Activated naive CD8-positive, alpha-beta T cell treated with anti-CD3 and anti-CD28 coated beads, Interleukin-2, amount 10 ng/mL, durations not matched to agents 7 days and 5 days (primary cell): ENCODE measurements at regions not wholly inside any gene's neighbourhood (a gene's known extent, or its start where the extent isn't known, plus 50 kb on each side); places are given as distances from the start of the nearest gene placed in this dataset.

Experiments used
- ATAC-seq: fragments of 150-1000 bp; cut with Tn5 transposase; one replicate; pipeline ENCODE4 v1.10.0; 2021; ENCODE audit warnings: low read depth, moderate library complexity
- POLR2A ChIA-PET: fragments of 350-600 bp; sonication (Branson Sonifier 250); formaldehyde crosslinking; loops from one replicate; lab custom pipeline; 2021; ENCODE audit warnings: antibody characterized with exemption; lab: Charles Lee
- DNase-seq: peaks from one replicate; pipeline ENCODE4 v3.0.0; 2021
- H3K27ac Mint-ChIP-seq: one replicate; pipeline ENCODE4 v1.8.0; 2022; ENCODE audit warnings: mild to moderate bottlenecking, mixed read lengths
- H3K27me3 Mint-ChIP-seq: one replicate; pipeline ENCODE4 v1.8.0; 2022; ENCODE audit warnings: mild to moderate bottlenecking, moderate library complexity, mixed read lengths
- H3K36me3 Mint-ChIP-seq: one replicate; pipeline ENCODE4 v1.8.0; 2021; ENCODE audit warnings: mild to moderate bottlenecking, mixed read lengths
- H3K4me1 Mint-ChIP-seq: one replicate; pipeline ENCODE4 v1.8.0; 2021; ENCODE audit warnings: mixed read lengths
- H3K4me3 Mint-ChIP-seq: one replicate; pipeline ENCODE4 v1.8.0; 2022; ENCODE audit warnings: mild to moderate bottlenecking, moderate library complexity, mixed read lengths
- H3K9me3 Mint-ChIP-seq: one replicate; pipeline ENCODE4 v1.8.0; 2021; ENCODE audit warnings: mixed read lengths

DNA sequence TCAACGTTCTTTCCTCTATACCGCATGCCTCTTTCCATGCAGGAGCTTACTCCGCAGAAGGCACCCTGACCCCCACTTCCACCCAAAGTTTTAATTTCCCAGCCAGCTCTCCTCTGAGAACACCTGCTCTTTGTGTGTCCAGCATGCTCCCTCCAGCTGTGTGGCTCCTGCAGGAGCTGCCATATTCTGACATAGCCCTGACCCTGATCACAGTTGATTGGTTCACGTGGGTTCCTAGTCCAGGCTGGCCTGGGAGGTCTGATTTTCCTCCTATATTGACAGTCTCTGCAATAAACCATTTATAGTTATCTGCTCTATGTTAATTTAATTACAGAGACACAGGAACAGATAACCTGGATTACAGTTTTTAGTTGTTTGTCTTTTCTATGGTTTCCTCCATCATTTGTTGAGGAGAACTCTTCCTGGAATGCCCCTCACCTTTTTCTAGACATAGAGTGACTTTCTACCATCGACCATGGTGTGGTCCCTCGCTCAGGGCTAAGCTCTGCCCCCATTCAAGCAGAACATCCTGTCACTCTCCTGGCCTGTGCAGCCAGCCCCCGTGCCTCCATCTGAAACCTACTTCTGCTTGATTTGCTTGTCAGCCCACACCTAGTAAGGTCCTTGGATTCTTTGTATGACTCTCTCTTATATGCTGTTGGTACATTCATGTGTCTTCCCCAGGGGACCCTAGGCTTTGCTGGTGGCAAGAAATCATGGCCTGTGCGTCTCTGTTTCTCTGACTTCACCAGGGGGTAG is 231.5 kb downstream of the LPIN1 start:
- Mint-ChIP-seq H3K36me3 (peaks cover 4% of the 10 kb centered on the region), H3K27ac (no peak overlapping the region), H3K4me3 (no peak overlapping the region), H3K27me3 (peaks cover under 1% of the 10 kb centered on the region), H3K4me1 (no peaks in the 10 kb centered on the region), H3K9me3 (peaks cover 28% of the 10 kb centered on the region)
- ATAC-seq (no peak), DNase-seq (no peak)
- POLR2A ChIA-PET: no interaction called here

DNA sequence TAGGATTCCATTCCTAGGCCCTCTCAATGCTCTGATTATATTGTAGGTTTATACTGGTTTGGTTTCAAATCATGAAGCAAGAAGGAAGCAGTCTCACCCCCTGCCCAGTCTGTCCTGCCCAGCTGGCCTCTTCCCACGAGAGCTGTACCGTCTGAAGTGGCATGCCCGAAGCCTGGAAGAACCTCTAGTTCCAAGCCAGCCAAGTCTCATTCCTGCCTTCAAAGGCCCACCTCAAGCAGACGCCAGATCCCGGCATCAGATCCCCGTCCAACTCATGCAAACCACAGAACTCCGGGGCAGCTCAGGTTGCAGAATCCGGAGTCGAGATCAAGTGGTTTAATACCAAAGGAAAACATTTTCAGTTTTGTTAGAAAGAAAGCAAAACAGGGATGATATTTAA is 234.4 kb downstream of the LPIN1 start:
- Mint-ChIP-seq H3K27ac (no peak overlapping the region), H3K4me3 (no peak overlapping the region), H3K9me3 (peaks cover 17% of the 10 kb centered on the region), H3K36me3 (no peaks in the 10 kb centered on the region), H3K27me3 (peaks cover 3% of the 10 kb centered on the region), H3K4me1 (no peaks in the 10 kb centered on the region)
- no peak for ATAC-seq
- POLR2A ChIA-PET: no interaction called here
- DNase-seq: no peak

DNA sequence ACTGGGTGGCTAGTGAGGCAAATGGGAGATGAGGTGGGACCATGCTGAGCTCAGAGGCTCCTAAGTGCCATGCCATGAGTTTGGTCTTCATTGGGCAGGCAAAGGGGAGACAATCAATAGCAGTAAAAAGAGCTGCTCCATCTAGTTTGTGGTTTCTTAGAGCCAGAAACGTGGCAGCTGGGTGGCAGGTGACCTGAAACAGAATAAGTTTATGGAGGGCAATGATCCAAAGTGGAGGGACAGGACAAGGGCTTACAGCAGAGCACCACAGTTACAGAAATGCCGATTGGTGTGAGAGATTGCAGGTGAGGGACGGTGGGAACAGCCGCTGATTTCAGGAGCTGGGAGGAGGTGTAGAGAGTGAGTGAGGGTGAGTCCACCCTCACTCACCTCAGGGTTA is 237.0 kb downstream of the LPIN1 start:
- ATAC-seq (no peak), DNase-seq (no peak)
- no peaks in the 10 kb centered on the region for H3K36me3 Mint-ChIP-seq
- H3K9me3 Mint-ChIP-seq: peaks cover 8% of the 10 kb centered on the region
- POLR2A ChIA-PET: no interaction called here
- H3K4me1 Mint-ChIP-seq: no peaks in the 10 kb centered on the region
- H3K27me3 Mint-ChIP-seq: peaks cover 3% of the 10 kb centered on the region
- no peak overlapping the region for H3K4me3 Mint-ChIP-seq
- no peak overlapping the region for H3K27ac Mint-ChIP-seq

DNA sequence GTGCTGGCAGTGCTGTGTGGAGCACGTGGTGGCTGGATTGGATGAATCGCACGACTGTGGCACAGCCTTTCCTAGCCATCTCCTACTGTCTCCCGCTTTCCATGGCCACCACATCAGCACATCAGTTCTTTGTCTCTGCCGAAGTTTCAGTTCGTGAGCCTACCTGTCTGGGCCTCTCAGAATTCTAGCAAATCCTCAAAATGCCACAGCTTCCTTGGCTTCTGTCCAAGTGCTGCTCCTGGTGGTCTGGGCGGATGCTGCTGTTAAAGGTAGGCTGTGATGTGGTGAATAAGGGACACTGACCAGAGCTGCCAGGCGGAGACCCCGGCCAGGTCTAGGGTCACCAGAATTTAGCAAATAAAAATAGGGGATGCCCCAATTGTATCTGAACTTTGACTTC is 237.4 kb downstream of the LPIN1 start:
- peaks cover 3% of the 10 kb centered on the region for H3K27me3 Mint-ChIP-seq

DNA sequence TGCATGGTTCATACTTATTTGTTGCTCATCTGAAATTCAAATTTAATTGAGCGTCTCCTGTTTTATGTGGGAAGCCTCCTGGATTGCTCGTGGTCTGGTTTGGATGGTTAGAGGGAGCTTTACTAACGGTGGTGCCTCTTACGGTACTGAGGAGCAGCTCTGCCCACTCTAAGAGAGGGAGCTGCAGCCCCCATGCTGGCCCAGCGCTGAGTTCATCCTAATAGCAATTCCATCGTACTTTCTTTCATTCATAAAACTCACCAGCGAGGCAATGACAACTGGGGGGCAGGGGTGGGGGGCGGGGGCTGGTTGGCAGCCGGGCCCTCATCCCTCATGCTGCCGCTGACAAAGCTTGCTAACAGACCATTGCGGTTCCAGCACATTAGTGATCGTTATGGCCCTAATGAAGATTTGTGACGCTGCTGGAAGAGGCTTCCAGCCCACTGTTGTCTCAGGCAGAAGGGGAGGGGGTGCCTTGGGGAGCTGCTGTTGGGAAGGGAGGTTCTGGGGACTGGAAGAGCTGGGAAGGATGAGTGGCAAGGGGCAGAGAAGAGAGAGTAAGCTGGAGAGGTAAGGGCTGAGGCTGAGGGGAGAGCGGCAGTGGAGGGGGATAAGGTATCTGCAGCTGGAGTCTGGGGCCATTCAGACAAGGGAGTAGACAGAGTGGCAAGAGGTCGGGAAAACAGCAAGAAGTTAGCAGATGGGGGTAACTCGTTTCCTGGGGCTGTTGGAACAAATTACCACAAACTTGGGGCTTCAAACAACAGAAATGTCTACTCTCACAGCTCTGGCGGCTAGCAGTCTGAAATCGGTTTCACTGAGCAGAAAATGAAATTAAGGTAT is 238.1 kb downstream of the LPIN1 start:
- Mint-ChIP-seq H3K4me1 (no peaks in the 10 kb centered on the region), H3K4me3 (no peak overlapping the region), H3K27me3 (peaks cover 4% of the 10 kb centered on the region), H3K9me3 (peaks cover 7% of the 10 kb centered on the region), H3K36me3 (no peaks in the 10 kb centered on the region), H3K27ac (no peak overlapping the region)
- DNase-seq: no peak
- ATAC-seq: no peak
- POLR2A ChIA-PET: no interaction called here

More for the DNA sequence above, 237.4 kb downstream of the LPIN1 start:
- POLR2A ChIA-PET: no interaction called here
- H3K4me1 Mint-ChIP-seq: no peaks in the 10 kb centered on the region
- peaks cover 8% of the 10 kb centered on the region for H3K9me3 Mint-ChIP-seq
- ATAC-seq (no peak), DNase-seq (no peak)
- no peak overlapping the region for H3K27ac Mint-ChIP-seq
- no peaks in the 10 kb centered on the region for H3K36me3 Mint-ChIP-seq
- no peak overlapping the region for H3K4me3 Mint-ChIP-seq

DNA sequence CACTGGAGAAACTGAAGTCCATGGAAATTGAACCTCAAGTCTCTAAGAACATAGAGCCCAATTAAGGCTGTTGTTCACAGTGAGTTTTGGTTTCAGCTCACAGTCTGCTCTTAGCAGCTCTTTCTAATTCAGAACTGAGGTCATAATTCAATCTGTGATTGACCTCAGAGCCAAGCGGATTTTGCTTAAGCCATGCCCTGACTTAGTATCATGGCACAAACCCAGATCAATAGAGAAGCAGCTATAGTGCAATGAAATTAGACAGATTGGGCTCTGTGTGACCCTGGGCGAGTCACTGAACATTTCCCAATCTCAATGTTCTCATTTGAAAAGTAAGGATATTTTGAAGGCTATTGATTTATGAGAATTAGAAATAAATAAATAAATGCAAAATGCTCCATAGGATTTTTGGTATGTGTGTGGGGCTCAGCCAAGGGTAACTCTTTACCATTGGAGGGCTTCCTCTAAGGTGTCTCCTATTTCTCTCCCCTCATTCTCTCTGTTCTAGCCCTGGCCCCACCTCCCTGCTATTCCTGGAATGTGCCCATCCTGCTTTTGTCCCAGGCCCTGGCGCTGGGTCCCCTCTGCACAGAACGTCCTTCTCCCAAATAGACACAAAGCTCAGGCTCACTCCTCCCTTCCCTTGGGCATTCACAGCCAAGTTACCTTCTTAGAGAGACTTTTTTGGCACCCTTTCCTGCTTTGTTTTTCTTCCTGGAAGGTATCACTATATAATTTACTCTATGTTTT is 239.6 kb downstream of the LPIN1 start:
- Mint-ChIP-seq H3K36me3 (no peaks in the 10 kb centered on the region), H3K4me1 (no peaks in the 10 kb centered on the region), H3K27ac (no peak overlapping the region), H3K4me3 (no peak overlapping the region), H3K9me3 (peaks cover 5% of the 10 kb centered on the region), H3K27me3 (peaks cover 4% of the 10 kb centered on the region)
- ATAC-seq: no peak
- POLR2A ChIA-PET: no interaction called here
- DNase-seq: no peak

DNA sequence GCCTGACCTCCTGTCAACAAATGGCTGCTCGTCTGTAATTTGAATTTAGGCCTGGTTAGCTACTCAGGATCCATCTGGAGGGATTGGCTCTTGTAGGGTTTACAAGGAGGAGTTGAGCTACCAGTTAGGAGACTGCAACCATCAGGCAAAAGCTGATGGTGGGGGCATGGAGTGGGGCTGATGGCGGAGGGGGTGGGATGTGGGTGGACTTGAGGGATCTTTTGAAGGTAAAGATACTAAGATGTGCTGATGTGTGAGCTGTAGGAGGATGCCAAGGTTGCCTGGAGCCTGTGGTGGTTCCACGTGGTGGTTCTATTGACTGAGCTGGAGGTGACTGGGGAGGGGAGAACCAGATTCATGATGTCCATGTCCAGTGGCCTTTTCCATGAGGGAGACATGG is 240.7 kb downstream of the LPIN1 start:
- DNase-seq (no peak), ATAC-seq (no peak)
- Mint-ChIP-seq H3K9me3 (peaks cover 2% of the 10 kb centered on the region), H3K4me1 (no peaks in the 10 kb centered on the region), H3K36me3 (no peaks in the 10 kb centered on the region), H3K4me3 (no peak overlapping the region), H3K27ac (no peak overlapping the region), H3K27me3 (peaks cover 4% of the 10 kb centered on the region)
- POLR2A ChIA-PET: no interaction called here

DNA sequence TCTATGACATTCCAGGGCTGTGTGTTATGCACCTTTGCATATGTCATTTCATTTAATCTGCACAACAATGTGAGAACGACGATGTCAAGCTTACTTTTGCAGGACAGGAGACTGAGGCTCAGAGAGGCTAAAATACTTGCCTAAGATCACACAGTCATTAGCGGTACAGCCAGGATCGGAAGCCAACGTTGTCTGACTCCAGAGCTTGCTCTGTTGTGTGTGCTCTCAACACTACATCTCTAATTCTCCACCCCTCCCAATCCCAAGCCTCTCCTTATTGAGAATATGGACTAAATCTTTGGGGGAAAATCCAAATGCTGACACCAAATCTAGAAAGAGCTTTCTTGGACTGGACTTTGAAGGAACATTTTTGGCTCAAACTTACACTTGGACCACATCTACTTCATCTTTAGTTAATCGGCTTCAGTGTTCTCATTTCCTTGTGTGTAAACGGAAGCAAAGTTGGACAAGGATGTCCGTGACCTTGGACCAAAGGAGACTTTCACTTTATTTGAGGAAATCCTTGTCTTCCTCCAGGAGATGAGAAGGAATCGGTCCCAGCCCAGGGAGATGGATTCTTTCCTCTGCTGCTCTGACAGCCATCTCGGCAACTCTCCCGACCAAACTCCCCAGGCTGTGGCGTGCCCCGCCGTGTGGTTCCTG is 242.4 kb downstream of the LPIN1 start:
- no peak for DNase-seq
- Mint-ChIP-seq H3K4me1 (no peaks in the 10 kb centered on the region), H3K27me3 (peaks cover 2% of the 10 kb centered on the region), H3K9me3 (no peaks in the 10 kb centered on the region), H3K36me3 (no peaks in the 10 kb centered on the region), H3K4me3 (no peak overlapping the region), H3K27ac (no peak overlapping the region)
- no peak for ATAC-seq
- POLR2A ChIA-PET: no interaction called here

DNA sequence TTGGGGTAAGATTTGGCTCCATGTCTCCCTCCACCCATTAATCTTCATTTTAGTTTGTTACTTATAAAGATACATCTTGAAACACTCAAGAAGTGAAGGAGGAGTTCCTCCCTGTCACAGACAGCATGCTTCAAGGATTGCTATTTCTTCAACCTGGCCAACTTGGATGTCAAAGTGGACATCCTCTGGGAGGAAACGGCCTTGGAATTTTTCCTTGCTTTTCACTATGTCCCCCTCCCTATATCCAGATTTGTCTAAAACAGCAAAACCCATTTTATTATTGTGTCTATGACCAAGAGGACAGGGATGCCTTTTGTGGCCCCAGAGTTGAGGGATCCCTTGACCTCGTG is 242.9 kb downstream of the LPIN1 start:
- POLR2A ChIA-PET: no interaction called here

DNA sequence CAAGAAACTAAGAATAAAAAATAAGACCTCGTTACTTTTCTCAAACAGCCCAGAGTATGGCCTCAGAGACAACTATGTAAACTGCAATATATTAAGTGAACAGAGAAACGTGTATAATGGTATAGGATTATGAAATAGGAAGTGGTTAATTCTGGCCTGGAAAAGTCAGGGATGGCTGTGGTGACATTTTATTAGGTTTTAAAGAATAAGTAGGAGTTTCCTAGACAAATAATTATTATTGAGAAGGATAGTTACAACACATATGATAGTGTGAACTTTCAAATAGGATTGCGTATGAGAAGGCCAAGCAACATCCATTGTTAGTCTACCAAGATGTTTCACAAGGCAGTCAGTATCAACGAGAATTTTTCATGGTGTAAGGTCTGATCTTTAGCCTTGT is 244.1 kb downstream of the LPIN1 start:
- no peaks in the 10 kb centered on the region for H3K4me1 Mint-ChIP-seq
- ATAC-seq: no peak
- no peak overlapping the region for H3K4me3 Mint-ChIP-seq
- H3K9me3 Mint-ChIP-seq: peaks cover 4% of the 10 kb centered on the region
- no peaks in the 10 kb centered on the region for H3K36me3 Mint-ChIP-seq
- peaks cover 2% of the 10 kb centered on the region for H3K27me3 Mint-ChIP-seq
- no peak overlapping the region for H3K27ac Mint-ChIP-seq
- DNase-seq: no peak
- POLR2A ChIA-PET: no interaction called here

More for the DNA sequence above, 242.9 kb downstream of the LPIN1 start:
- Mint-ChIP-seq H3K36me3 (no peaks in the 10 kb centered on the region), H3K4me3 (no peak overlapping the region), H3K27ac (no peak overlapping the region), H3K27me3 (peaks cover 2% of the 10 kb centered on the region), H3K9me3 (no peaks in the 10 kb centered on the region), H3K4me1 (no peaks in the 10 kb centered on the region)
- no peak for DNase-seq
- no peak for ATAC-seq

DNA sequence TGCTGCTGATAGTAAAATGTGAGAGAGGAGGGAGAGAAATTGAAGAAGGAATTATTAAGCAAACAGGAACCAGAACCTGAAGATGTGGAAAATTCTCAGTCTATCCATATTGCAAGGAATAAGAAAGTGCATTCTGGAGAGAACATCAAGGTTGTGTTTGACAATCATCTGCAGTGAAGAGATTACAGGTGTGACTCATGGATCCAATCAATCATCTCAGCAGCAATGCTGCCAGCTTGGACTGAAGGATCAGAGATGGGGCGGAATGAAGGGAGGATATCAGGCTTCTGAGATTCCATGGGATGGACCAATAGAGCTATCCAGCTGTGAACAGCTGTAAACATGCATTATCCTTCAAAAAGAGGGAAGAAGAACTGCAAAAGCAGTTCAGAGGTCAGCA is 247.3 kb downstream of the LPIN1 start:
- Mint-ChIP-seq H3K4me3 (no peak overlapping the region), H3K27ac (no peak overlapping the region), H3K36me3 (no peaks in the 10 kb centered on the region), H3K4me1 (peaks cover 2% of the 10 kb centered on the region), H3K27me3 (peaks cover 2% of the 10 kb centered on the region), H3K9me3 (peaks cover 5% of the 10 kb centered on the region)
- DNase-seq (no peak), ATAC-seq (no peak)
- POLR2A ChIA-PET: no interaction called here

DNA sequence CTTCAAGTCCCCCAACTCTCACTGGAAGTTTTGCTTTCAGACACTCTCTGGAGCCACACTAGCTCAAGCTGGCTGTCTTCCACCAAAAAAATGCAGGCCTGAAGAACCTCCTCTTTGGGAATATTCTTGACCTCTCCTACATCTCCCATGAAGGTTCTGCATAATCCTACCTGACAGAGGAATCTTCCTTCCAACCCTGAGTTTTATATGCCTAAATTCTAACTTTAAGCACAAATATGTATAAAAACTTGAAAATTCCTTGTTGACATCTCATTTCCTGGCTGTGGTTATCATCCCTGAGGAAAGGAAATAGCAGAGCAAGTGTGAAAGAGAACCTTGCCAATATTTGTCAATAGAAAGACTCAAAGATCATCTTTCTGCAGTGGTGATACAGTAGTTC is 249.0 kb downstream of the LPIN1 start:
- ATAC-seq (no peak), DNase-seq (no peak)
- Mint-ChIP-seq H3K27ac (no peak overlapping the region), H3K9me3 (peaks cover 5% of the 10 kb centered on the region), H3K4me1 (peaks cover 2% of the 10 kb centered on the region), H3K27me3 (peaks cover 7% of the 10 kb centered on the region), H3K36me3 (no peaks in the 10 kb centered on the region), H3K4me3 (no peak overlapping the region)
- POLR2A ChIA-PET: no interaction called here

DNA sequence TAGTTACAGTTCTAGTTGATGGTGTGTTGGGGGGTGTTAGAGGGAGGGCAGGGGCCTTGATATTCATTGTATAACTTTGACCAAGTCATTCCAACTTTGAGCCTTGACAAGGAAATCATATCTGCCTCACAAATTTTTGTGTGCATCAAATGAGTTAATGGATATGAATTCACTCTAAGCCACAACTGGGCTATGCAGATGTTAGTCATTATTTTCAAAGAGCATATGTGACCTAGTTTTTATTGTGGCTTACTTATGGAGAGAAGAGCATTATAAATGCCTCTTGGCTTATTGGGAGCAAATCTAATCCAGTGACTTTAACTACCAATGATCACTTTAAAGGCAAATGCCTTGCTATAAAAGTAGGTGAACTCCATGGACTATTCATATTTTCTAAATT is 250.2 kb downstream of the LPIN1 start:
- no peak overlapping the region for H3K27ac Mint-ChIP-seq
- DNase-seq: no peak
- H3K36me3 Mint-ChIP-seq: peaks cover 4% of the 10 kb centered on the region
- no peak for ATAC-seq
- peaks cover 2% of the 10 kb centered on the region for H3K4me1 Mint-ChIP-seq
- H3K9me3 Mint-ChIP-seq: peaks cover 10% of the 10 kb centered on the region
- POLR2A ChIA-PET: no interaction called here
- H3K4me3 Mint-ChIP-seq: no peak overlapping the region
- peaks cover 19% of the 10 kb centered on the region for H3K27me3 Mint-ChIP-seq
